D721Med (cell line): ENCODE measurements at regions not wholly inside any gene's neighbourhood (a gene's known extent, or its start where the extent isn't known, plus 50 kb on each side); places are given as distances from the start of the nearest gene placed in this dataset.

Experiments
- DNase-seq: peaks from one replicate; pipeline ENCODE4 v3.0.0; 2011; ENCODE audit warnings: low spot score; ENCODE audit not compliant: insufficient read length
- FAIRE-seq: peaks from 2 replicates; lab custom pipeline; 2011; peaks lifted over from hg19 to GRCh38; lab: Jason Lieb, UNC
- CTCF ChIP-seq: IDR thresholded peaks from 2 replicates; pipeline ENCODE4 v1.5.1; 2012; ENCODE audit warnings: mild to moderate bottlenecking, control low read depth; ENCODE audit not compliant: insufficient read depth; ENCODE audit errors: missing control alignments

- FAIRE-seq (no peak), DNase-seq (no peak)
- TF ChIP-seq CTCF = no peak
Measured at GRCh38 chr1:8267307-8267706, 50.6 kb upstream of the SLC45A1 start.

GRCh38 chr1:8266436-8267165 is 51.3 kb upstream of the SLC45A1 start:
- FAIRE-seq = no peak
- no peak for TF ChIP-seq CTCF
- DNase-seq = no peak

GRCh38 chr1:8263791-8264190 is 54.1 kb upstream of the SLC45A1 start:
- FAIRE-seq (no peak), DNase-seq (no peak)
- TF ChIP-seq CTCF = no peak

GRCh38 chr1:8261398-8261762 is 56.5 kb upstream of the SLC45A1 start:
- DNase-seq (no peak), FAIRE-seq (no peak)
- no peak for TF ChIP-seq CTCF

- DNase-seq (no peak), FAIRE-seq (no peak)
- TF ChIP-seq CTCF = no peak
Measured at GRCh38 chr1:8259498-8260290, 58.2 kb upstream of the SLC45A1 start.

- DNase-seq = no peak
Measured at GRCh38 chr1:8257621-8258020, 60.3 kb upstream of the SLC45A1 start.

More at GRCh38 chr1:8257621-8258020, 60.3 kb upstream of the SLC45A1 start:
- no peak for TF ChIP-seq CTCF
- FAIRE-seq = no peak
